Osteocyte (in vitro differentiated cells): ENCODE measurements at regions not wholly inside any gene's neighbourhood (a gene's known extent, or its start where the extent isn't known, plus 50 kb on each side); places are given as distances from the start of the nearest gene placed in this dataset.

Source experiments
- DNase-seq: peaks from one replicate; pipeline ENCODE4 v3.0.0; 2021; ENCODE audit warnings: mixed read lengths; ENCODE audit not compliant: unreplicated experiment; ENCODE audit errors: extremely low spot score
- H3K27ac Mint-ChIP-seq: one replicate; pipeline ENCODE4 v1.8.0; 2021; ENCODE audit warnings: mild to moderate bottlenecking, mixed read lengths; ENCODE audit not compliant: unreplicated experiment
- H3K27me3 Mint-ChIP-seq: one replicate; pipeline ENCODE4 v1.8.0; 2021; ENCODE audit warnings: mixed read lengths; ENCODE audit not compliant: unreplicated experiment
- H3K36me3 Mint-ChIP-seq: one replicate; pipeline ENCODE4 v1.8.0; 2021; ENCODE audit warnings: mixed read lengths; ENCODE audit not compliant: unreplicated experiment
- H3K4me1 Mint-ChIP-seq: one replicate; pipeline ENCODE4 v1.8.0; 2021; ENCODE audit warnings: mixed read lengths; ENCODE audit not compliant: unreplicated experiment
- H3K4me3 Mint-ChIP-seq: one replicate; pipeline ENCODE4 v1.8.0; 2021; ENCODE audit warnings: mild to moderate bottlenecking, moderate library complexity, mixed read lengths; ENCODE audit not compliant: unreplicated experiment
- H3K9me3 Mint-ChIP-seq: one replicate; pipeline ENCODE4 v1.8.0; 2021; ENCODE audit warnings: mixed read lengths; ENCODE audit not compliant: unreplicated experiment
- TF ChIP-seq, protein P1 (sequence below): fragments of 200-600 bp; sonication (generic); IDR thresholded peaks from 2 replicates; pipeline ENCODE4 v1.5.0; 2021; ENCODE audit warnings: antibody characterized with exemption, mild to moderate bottlenecking, moderate library complexity

- no peak for DNase-seq
- peaks cover 16% of the 10 kb centered on the region for H3K9me3 Mint-ChIP-seq
- H3K27me3 Mint-ChIP-seq = no peaks in the 10 kb centered on the region
- no peaks in the 10 kb centered on the region for H3K4me1 Mint-ChIP-seq
- H3K36me3 Mint-ChIP-seq = no peaks in the 10 kb centered on the region
- TF ChIP-seq, protein P1, sequence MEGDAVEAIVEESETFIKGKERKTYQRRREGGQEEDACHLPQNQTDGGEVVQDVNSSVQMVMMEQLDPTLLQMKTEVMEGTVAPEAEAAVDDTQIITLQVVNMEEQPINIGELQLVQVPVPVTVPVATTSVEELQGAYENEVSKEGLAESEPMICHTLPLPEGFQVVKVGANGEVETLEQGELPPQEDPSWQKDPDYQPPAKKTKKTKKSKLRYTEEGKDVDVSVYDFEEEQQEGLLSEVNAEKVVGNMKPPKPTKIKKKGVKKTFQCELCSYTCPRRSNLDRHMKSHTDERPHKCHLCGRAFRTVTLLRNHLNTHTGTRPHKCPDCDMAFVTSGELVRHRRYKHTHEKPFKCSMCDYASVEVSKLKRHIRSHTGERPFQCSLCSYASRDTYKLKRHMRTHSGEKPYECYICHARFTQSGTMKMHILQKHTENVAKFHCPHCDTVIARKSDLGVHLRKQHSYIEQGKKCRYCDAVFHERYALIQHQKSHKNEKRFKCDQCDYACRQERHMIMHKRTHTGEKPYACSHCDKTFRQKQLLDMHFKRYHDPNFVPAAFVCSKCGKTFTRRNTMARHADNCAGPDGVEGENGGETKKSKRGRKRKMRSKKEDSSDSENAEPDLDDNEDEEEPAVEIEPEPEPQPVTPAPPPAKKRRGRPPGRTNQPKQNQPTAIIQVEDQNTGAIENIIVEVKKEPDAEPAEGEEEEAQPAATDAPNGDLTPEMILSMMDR = no peak
- no peak overlapping the region for H3K27ac Mint-ChIP-seq
- no peak overlapping the region for H3K4me3 Mint-ChIP-seq
These were observed 690.1 kb upstream of the COX7C start for GRCh38 chr5:85927632-85928031.

GRCh38 chr5:85929713-85930112 lies 688.0 kb upstream of the COX7C start:
- Mint-ChIP-seq H3K27ac (no peak overlapping the region), H3K36me3 (no peaks in the 10 kb centered on the region), H3K4me1 (no peaks in the 10 kb centered on the region), H3K4me3 (no peak overlapping the region), H3K9me3 (peaks cover 5% of the 10 kb centered on the region), H3K27me3 (no peaks in the 10 kb centered on the region)
- TF ChIP-seq, protein P1 = no peak
- DNase-seq = no peak

DNA sequence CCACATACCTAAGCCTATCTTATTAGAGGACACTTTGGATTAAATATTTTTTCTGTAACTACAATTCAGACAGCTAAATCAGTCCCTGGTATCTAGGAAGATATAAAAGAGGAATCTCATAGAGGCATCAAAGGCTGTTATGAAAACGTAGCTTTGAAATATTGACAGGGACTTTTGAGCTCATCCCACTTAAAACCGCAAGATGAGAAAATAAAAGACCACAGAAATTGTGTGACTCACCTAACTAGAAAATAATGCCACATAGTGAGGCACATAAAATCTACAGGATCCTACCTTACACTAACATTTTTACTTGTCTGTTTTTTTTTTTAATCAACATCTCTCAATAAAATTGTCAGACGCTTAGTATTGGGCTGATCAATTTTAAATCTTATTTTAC lies 686.5 kb upstream of the COX7C start:
- H3K4me3 Mint-ChIP-seq = no peak overlapping the region
- peaks cover 4% of the 10 kb centered on the region for H3K9me3 Mint-ChIP-seq
- no peak for DNase-seq
- TF ChIP-seq, protein P1 = no peak
- H3K27ac Mint-ChIP-seq = no peak overlapping the region
- H3K36me3 Mint-ChIP-seq = no peaks in the 10 kb centered on the region
- H3K27me3 Mint-ChIP-seq = no peaks in the 10 kb centered on the region
- no peaks in the 10 kb centered on the region for H3K4me1 Mint-ChIP-seq

DNA sequence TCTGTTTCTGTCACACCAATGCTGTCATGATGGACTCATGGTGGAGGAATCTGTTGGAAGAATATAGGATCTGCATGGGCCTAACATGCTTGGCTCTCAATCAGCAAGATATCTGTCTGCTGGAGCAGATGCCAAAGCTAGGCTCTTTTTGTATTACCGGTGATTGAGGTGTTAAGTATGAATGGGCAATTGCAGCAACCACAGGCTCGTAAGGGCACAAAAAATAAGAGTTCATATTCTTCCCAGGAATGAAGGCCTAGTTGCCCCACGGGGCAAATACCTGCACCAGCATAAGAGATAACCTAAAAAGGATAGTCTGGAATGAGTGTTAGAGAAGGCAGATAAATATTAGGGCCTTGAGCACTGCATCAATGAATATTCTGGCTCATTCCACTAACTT lies 679.5 kb upstream of the COX7C start:
- Mint-ChIP-seq H3K27ac (no peak overlapping the region), H3K4me1 (no peaks in the 10 kb centered on the region), H3K36me3 (no peaks in the 10 kb centered on the region), H3K4me3 (no peak overlapping the region), H3K9me3 (no peaks in the 10 kb centered on the region), H3K27me3 (no peaks in the 10 kb centered on the region)
- TF ChIP-seq, protein P1 = no peak
- DNase-seq = no peak

GRCh38 chr5:85951707-85952210 lies 666.0 kb upstream of the COX7C start:
- Mint-ChIP-seq H3K27ac (no peak overlapping the region), H3K4me3 (no peak overlapping the region), H3K36me3 (no peaks in the 10 kb centered on the region), H3K9me3 (no peaks in the 10 kb centered on the region), H3K4me1 (no peaks in the 10 kb centered on the region), H3K27me3 (peaks cover 2% of the 10 kb centered on the region)
- no peak for DNase-seq
- TF ChIP-seq, protein P1 = no peak
